ENCODE measurements at regions not wholly inside any gene's neighbourhood (a gene's known extent, or its start where the extent isn't known, plus 50 kb on each side); places are given as distances from the start of the nearest gene placed in this dataset.

GRCh38 chr2:226064932-226065570, 665.5 kb downstream of the NYAP2 start:
- H3K4me1 ChIP-seq (ENCODE audit: insufficient read depth, low read length): no peaks in the 10 kb centered on the region
- no peaks in the 10 kb centered on the region for H3K36me3 ChIP-seq (ENCODE audit: insufficient read depth, low read length)
- no peaks in the 10 kb centered on the region for H3K9me3 ChIP-seq (ENCODE audit: control insufficient read depth in 1 of 2, insufficient read depth in 1 of 2, low read length in 2 of 2)
- intact Hi-C loops (cut with DNase I, micrococcal nuclease): no loop called here
- no peaks in the 10 kb centered on the region for H3K27me3 ChIP-seq (ENCODE audit: control insufficient read depth in 1 of 2, insufficient read depth in 2 of 2, low read length in 2 of 2)
- Mint-ChIP-seq H3K27ac (no peak overlapping the region), H3K27me3 (peaks cover 4% of the 10 kb centered on the region), H3K9me3 (no peaks in the 10 kb centered on the region), H3K36me3 (ENCODE audit: low read depth) (no peaks in the 10 kb centered on the region), H3K4me1 (ENCODE audit: low read depth) (no peaks in the 10 kb centered on the region), H3K4me3 (no peak overlapping the region)
- ChIA-PET CTCF (interaction anchor here (0.6 kb wide), 1 partner anchor 56 kb away, joined by 3 read pairs; no protein-coding TSS in a partner anchor), POLR2A (no interaction called here)
- ATAC-seq (ENCODE audit: poor library complexity): no peak
- TF ChIP-seq CTCF (IDR thresholded peaks at IDR 0.05): no peak
- no peak for DNase-seq
- H3K4me3 ChIP-seq (ENCODE audit: low read length): no peak overlapping the region
- H3K27ac ChIP-seq (ENCODE audit: low read depth in 1 of 2, low read length in 2 of 2): no peak overlapping the region

- no peaks in the 10 kb centered on the region for H3K9me3 ChIP-seq (ENCODE audit: control insufficient read depth in 1 of 2, insufficient read depth in 1 of 2, low read length in 2 of 2)
- no peak for DNase-seq
- H3K4me1 ChIP-seq (ENCODE audit: insufficient read depth, low read length): no peaks in the 10 kb centered on the region
- Mint-ChIP-seq H3K4me3 (no peak overlapping the region), H3K4me1 (ENCODE audit: low read depth) (no peaks in the 10 kb centered on the region), H3K36me3 (ENCODE audit: low read depth) (no peaks in the 10 kb centered on the region), H3K9me3 (no peaks in the 10 kb centered on the region), H3K27me3 (peaks cover 4% of the 10 kb centered on the region), H3K27ac (no peak overlapping the region)
- no peak overlapping the region for H3K4me3 ChIP-seq (ENCODE audit: low read length)
- no peaks in the 10 kb centered on the region for H3K36me3 ChIP-seq (ENCODE audit: insufficient read depth, low read length)
- ATAC-seq (ENCODE audit: poor library complexity): no peak
- intact Hi-C loops (cut with DNase I, micrococcal nuclease): no loop called here
- H3K27me3 ChIP-seq (ENCODE audit: control insufficient read depth in 1 of 2, insufficient read depth in 2 of 2, low read length in 2 of 2): no peaks in the 10 kb centered on the region
- CTCF ChIA-PET: no interaction called here
- no peak for TF ChIP-seq CTCF (IDR thresholded peaks at IDR 0.05)
- POLR2A ChIA-PET: no interaction called here
- no peak overlapping the region for H3K27ac ChIP-seq (ENCODE audit: low read depth in 1 of 2, low read length in 2 of 2)
These were observed 664.4 kb downstream of the NYAP2 start for GRCh38 chr2:226063704-226064440.

- H3K4me3 ChIP-seq (ENCODE audit: low read length): no peak overlapping the region
- Mint-ChIP-seq H3K27ac (no peak overlapping the region), H3K27me3 (peaks cover 4% of the 10 kb centered on the region), H3K9me3 (no peaks in the 10 kb centered on the region), H3K4me1 (ENCODE audit: low read depth) (no peaks in the 10 kb centered on the region), H3K36me3 (ENCODE audit: low read depth) (no peaks in the 10 kb centered on the region), H3K4me3 (no peak overlapping the region)
- H3K9me3 ChIP-seq (ENCODE audit: control insufficient read depth in 1 of 2, insufficient read depth in 1 of 2, low read length in 2 of 2): no peaks in the 10 kb centered on the region
- POLR2A ChIA-PET: no interaction called here
- H3K27ac ChIP-seq (ENCODE audit: low read depth in 1 of 2, low read length in 2 of 2): no peak overlapping the region
- intact Hi-C loops (cut with DNase I, micrococcal nuclease): no loop called here
- no peaks in the 10 kb centered on the region for H3K27me3 ChIP-seq (ENCODE audit: control insufficient read depth in 1 of 2, insufficient read depth in 2 of 2, low read length in 2 of 2)
- CTCF ChIA-PET: no interaction called here
- DNase-seq: peak in 1 of 14 experiments; percentile 12
- ATAC-seq (ENCODE audit: poor library complexity): no peak
- no peaks in the 10 kb centered on the region for H3K4me1 ChIP-seq (ENCODE audit: insufficient read depth, low read length)
- no peaks in the 10 kb centered on the region for H3K36me3 ChIP-seq (ENCODE audit: insufficient read depth, low read length)
- no peak for TF ChIP-seq CTCF (IDR thresholded peaks at IDR 0.05)
These were observed 660.6 kb downstream of the NYAP2 start for GRCh38 chr2:226059961-226060627.
